GM19240 (cell line): ENCODE measurements at regions not wholly inside any gene's neighbourhood (a gene's known extent, or its start where the extent isn't known, plus 50 kb on each side); places are given as distances from the start of the nearest gene placed in this dataset.

Experiments used
- DNase-seq: peaks from one replicate; pipeline ENCODE4 v3.0.0; 2011; ENCODE audit warnings: low spot score; ENCODE audit not compliant: insufficient read length

- DNase-seq = no peak
Measured at GRCh38 chr2:47266939-47267710, 90.8 kb upstream of the CALM2 start.

GRCh38 chr2:47265751-47266231 lies 89.5 kb upstream of the CALM2 start:
- no peak for DNase-seq

DNA sequence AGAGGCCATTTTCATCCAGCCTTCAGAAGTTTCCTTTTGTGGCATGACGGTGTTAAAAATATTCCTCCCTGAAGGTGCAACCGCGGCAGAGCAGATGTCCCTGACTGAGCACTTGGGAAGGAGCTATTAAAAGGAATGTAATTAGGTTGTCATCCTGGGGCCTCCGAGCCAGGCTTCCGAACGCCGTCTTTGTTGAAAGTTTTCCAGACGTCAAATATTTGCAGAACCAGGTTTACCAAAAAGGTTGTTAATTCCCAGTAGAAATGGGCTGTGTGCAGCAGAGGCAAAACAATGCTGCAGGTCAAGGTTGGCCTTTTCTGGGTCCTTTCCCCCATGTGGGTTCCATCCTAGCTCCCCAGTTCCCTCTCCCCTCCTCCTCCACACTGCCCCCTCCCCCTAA lies 88.8 kb upstream of the CALM2 start:
- no peak for DNase-seq

DNA sequence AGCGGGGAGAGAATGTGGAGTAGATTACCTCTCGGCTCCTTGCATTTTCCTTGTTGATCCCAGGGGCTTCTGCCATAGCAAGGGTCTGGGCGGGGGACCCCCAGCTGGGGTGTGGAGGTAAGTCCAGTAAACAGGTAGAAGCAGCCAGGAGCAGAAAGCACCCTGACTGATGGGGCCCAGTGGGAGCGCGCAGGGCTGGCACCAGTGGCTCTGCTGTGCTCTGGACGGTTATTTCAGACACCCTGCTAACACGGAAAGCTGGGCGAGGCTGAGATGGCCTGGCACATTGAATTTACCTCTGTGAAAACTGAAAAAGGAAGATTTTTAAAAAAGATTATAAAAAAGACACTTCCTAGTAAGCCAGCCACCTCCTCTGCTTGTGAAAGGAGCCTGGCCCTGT lies 88.4 kb upstream of the CALM2 start:
- no peak for DNase-seq

DNA sequence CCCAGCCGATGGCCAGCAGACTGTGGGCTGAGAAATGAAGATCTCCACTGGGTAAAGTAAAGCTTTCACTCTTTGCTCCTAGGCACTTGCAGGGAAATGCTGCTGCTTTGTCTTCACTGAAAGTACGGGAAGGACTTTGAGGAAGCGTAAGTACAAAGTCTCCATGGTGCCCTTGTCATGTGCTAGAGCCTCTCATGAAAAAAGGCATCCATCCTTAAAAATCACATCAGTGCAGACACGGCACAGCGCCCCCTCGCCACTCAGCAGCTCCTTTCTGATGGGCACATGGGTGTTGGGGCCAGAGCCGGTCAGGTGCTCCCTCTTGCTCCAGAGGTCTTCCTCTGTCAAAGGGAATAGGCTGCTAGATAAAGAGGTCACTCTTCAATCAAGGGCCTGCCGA lies 87.8 kb upstream of the CALM2 start:
- DNase-seq = no peak

- DNase-seq = no peak
Measured at GRCh38 chr2:47262657-47263056, 86.3 kb upstream of the CALM2 start.

GRCh38 chr2:47260971-47261370 lies 84.7 kb upstream of the CALM2 start:
- no peak for DNase-seq

GRCh38 chr2:47259829-47260228 lies 83.5 kb upstream of the CALM2 start:
- no peak for DNase-seq

DNA sequence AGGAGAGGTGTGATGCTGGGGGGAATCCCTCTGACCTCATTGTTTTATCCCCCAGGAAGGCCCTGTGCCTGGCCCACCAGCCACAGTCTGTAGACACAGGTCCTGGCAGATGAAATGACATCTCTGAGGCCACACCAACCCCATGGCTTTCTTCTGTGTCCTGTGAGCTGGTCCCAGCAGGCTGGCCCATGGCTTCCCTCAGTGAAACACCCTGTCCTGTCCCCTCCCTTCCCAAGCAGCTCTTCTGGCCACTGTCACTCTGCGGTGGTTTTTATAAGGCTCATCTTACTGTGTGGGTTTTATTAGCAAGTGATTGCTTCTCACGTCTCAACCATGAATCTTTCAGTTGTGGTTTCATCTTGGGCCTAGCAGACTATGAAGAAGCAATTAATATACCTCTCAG lies 81.6 kb upstream of the CALM2 start:
- DNase-seq = no peak

- DNase-seq = no peak
Measured at GRCh38 chr2:47256416-47257087, 80.2 kb upstream of the CALM2 start.

DNA sequence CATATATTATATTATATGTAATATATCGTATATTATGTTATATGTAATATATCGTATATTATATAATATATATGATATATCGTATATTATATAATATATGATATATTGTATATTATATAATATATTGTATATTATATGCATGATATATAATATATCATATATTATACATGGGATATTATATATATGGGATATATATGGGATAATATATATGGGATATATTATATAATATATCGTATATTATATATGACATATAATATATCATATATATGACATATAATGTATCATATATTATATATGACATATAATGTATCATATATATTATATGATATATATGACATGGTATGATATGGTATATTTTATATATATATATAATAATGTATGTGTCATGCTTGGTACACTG lies 79.5 kb upstream of the CALM2 start:
- DNase-seq = no peak

DNA sequence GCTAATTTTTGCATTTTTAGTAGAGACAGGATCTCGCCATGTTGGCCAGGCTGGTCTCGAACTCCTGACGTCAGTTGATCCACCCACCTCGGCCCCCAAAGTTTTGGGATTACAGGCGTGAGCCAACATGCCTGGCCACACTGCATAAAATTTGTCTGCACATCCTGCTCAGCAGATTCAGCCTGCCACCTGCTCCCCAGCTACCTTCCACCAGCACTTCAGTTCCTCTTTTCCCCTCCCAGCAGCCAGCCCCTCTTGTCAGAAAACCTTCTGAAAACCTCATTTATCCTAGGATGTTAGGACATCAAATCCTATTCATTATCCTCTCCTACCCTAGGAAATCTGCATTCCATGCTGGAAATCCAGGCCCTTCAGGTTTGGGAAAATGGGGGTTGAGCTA lies 78.2 kb upstream of the CALM2 start:
- DNase-seq = no peak

- DNase-seq = no peak
Measured at GRCh38 chr2:47253447-47253846, 77.1 kb upstream of the CALM2 start.

GRCh38 chr2:47251404-47251675 lies 75.0 kb upstream of the CALM2 start:
- DNase-seq = no peak

GRCh38 chr2:47250586-47251403 lies 74.5 kb upstream of the CALM2 start:
- no peak for DNase-seq

DNA sequence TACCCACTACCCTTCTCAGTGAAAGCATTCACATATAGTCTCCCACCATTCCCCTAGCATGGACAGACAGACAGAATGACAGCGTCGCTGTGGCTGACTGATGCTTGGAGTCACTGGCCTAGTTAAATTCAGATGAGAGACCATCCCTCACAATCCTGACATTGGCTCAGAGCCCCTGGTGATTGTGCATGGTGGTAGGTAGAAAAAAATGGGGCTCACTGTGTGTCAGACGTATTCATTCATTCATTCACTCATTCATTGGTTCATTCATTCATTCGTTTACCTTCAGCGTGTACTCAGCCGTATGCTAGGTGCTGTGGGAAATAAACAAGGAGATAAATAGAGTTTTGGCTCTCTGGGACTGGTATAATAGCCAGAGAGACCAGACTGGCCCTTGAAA lies 73.6 kb upstream of the CALM2 start:
- no peak for DNase-seq

- DNase-seq = no peak
Measured at GRCh38 chr2:47249157-47249900, 73.0 kb upstream of the CALM2 start.

- DNase-seq = no peak
Measured at GRCh38 chr2:47243596-47244323, 67.4 kb upstream of the CALM2 start.

GRCh38 chr2:47241715-47242114 lies 65.4 kb upstream of the CALM2 start:
- no peak for DNase-seq

DNA sequence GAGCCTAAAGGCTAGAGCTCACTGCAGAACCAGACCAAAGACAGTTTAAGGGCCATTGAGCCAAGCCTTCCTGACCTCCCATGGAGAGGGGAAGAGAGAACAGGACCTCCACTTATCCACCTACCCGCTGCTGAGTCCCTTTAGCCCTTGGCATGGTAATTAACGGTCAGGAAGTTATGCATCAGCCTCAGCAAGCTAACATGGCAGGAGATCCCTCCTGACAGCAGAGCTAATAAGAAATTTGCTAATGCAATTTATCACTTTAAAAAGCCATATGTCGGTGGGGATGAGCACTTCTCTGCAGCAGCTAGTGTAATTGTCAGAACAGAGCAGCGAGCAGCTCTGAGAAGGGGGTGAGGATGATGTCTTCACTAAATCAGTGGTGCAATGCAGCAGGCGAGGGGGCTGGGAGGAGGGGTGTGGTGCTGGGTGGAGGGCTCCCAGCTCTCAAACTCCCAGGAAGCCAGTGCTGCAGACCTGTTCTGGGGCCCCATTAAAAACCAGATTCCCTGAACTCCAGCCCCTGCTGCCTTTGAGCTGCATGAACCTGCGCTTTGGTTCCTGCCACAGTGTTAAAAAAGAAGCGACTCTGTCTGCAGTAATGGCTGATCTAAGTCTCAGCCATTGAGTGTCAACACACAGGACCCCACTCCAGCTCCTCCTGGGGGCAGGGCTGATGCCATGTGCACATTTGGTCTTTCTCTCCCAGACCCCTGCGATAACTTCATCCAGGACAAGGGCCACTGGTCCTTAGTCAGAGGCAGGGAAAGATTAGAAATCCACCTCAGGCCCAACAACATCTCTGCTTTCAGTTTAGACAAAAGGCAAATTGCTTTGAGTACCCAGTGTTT lies 63.0 kb upstream of the CALM2 start:
- no peak for DNase-seq
